ENCODE measurements at regions not wholly inside any gene's neighbourhood (a gene's known extent, or its start where the extent isn't known, plus 50 kb on each side); places are given as distances from the start of the nearest gene placed in this dataset.

- TF ChIP-seq, protein P1, sequence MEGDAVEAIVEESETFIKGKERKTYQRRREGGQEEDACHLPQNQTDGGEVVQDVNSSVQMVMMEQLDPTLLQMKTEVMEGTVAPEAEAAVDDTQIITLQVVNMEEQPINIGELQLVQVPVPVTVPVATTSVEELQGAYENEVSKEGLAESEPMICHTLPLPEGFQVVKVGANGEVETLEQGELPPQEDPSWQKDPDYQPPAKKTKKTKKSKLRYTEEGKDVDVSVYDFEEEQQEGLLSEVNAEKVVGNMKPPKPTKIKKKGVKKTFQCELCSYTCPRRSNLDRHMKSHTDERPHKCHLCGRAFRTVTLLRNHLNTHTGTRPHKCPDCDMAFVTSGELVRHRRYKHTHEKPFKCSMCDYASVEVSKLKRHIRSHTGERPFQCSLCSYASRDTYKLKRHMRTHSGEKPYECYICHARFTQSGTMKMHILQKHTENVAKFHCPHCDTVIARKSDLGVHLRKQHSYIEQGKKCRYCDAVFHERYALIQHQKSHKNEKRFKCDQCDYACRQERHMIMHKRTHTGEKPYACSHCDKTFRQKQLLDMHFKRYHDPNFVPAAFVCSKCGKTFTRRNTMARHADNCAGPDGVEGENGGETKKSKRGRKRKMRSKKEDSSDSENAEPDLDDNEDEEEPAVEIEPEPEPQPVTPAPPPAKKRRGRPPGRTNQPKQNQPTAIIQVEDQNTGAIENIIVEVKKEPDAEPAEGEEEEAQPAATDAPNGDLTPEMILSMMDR (IDR thresholded peaks at IDR 0.05): no peak
- no peak for TF ChIP-seq EZH2 (IDR thresholded peaks at IDR 0.05)
- no peak for TF ChIP-seq EZH2phosphoT487 (IDR thresholded peaks at IDR 0.05)
Observed at GRCh38 chr11:103699656-103700055, 336.8 kb upstream of the DDI1 start.
